Ishikawa (cell line): ENCODE measurements at regions not wholly inside any gene's neighbourhood (a gene's known extent, or its start where the extent isn't known, plus 50 kb on each side); places are given as distances from the start of the nearest gene placed in this dataset.

Experiments used
- CEBPB ChIP-seq: IDR thresholded peaks from 2 replicates; pipeline ENCODE4 v1.6.1; 2012
- CREB1 ChIP-seq: IDR thresholded peaks from 2 replicates; pipeline ENCODE4 v1.6.1; 2012; ENCODE audit warnings: low read depth
- EGR1 ChIP-seq: IDR thresholded peaks from 2 replicates; pipeline ENCODE4 v1.6.1; 2012
- EP300 ChIP-seq: IDR thresholded peaks from 2 replicates; pipeline ENCODE4 v1.6.1; 2012; ENCODE audit warnings: borderline replicate concordance
- FOXM1 ChIP-seq: IDR thresholded peaks from 2 replicates; pipeline ENCODE4 v1.6.1; 2012; ENCODE audit warnings: low read depth, borderline replicate concordance
- NFIC ChIP-seq: IDR thresholded peaks from 2 replicates; pipeline ENCODE4 v1.6.1; 2012
- RAD21 ChIP-seq: IDR thresholded peaks from 2 replicates; pipeline ENCODE4 v1.6.1; 2012; ENCODE audit warnings: low read depth
- REST ChIP-seq: IDR thresholded peaks from 2 replicates; pipeline ENCODE4 v1.6.1; 2012; ENCODE audit warnings: low read depth, mild to moderate bottlenecking
- TAF1 ChIP-seq: IDR thresholded peaks from 2 replicates; pipeline ENCODE4 v1.6.1; 2012; ENCODE audit warnings: low read depth, mild to moderate bottlenecking
- TCF12 ChIP-seq: IDR thresholded peaks from 2 replicates; pipeline ENCODE4 v1.6.1; 2012; ENCODE audit warnings: low read depth
- TEAD4 ChIP-seq: IDR thresholded peaks from 2 replicates; pipeline ENCODE4 v1.6.1; 2012
- YY1 ChIP-seq: IDR thresholded peaks from 2 replicates; pipeline ENCODE4 v1.6.1; 2012; ENCODE audit warnings: low read depth
- ZBTB7A ChIP-seq: IDR thresholded peaks from 2 replicates; pipeline ENCODE4 v1.6.1; 2012; ENCODE audit warnings: low read depth
- TF ChIP-seq, protein P1 (sequence below): IDR thresholded peaks from 2 replicates; pipeline ENCODE4 v1.6.1; 2012
- TF ChIP-seq, protein P2 (sequence below): IDR thresholded peaks from 2 replicates; pipeline ENCODE4 v1.6.1; 2012

- TF ChIP-seq REST, result no peak
- TF ChIP-seq, protein P1, sequence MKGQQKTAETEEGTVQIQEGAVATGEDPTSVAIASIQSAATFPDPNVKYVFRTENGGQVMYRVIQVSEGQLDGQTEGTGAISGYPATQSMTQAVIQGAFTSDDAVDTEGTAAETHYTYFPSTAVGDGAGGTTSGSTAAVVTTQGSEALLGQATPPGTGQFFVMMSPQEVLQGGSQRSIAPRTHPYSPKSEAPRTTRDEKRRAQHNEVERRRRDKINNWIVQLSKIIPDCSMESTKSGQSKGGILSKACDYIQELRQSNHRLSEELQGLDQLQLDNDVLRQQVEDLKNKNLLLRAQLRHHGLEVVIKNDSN, result no peak
- no peak for TF ChIP-seq NFIC
- TF ChIP-seq TAF1, result no peak
- no peak for TF ChIP-seq TEAD4
- TF ChIP-seq ZBTB7A, result no peak
- no peak for TF ChIP-seq RAD21
- no peak for TF ChIP-seq EP300
- TF ChIP-seq YY1, result no peak
- TF ChIP-seq, protein P2, sequence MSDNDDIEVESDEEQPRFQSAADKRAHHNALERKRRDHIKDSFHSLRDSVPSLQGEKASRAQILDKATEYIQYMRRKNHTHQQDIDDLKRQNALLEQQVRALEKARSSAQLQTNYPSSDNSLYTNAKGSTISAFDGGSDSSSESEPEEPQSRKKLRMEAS, result no peak
- no peak for TF ChIP-seq CEBPB
- TF ChIP-seq TCF12, result no peak
- no peak for TF ChIP-seq EGR1
- TF ChIP-seq CREB1, result no peak
- TF ChIP-seq FOXM1, result no peak
Observed at GRCh38 chr5:9722601-9723180, 92.5 kb upstream of the TAS2R1 start.

DNA sequence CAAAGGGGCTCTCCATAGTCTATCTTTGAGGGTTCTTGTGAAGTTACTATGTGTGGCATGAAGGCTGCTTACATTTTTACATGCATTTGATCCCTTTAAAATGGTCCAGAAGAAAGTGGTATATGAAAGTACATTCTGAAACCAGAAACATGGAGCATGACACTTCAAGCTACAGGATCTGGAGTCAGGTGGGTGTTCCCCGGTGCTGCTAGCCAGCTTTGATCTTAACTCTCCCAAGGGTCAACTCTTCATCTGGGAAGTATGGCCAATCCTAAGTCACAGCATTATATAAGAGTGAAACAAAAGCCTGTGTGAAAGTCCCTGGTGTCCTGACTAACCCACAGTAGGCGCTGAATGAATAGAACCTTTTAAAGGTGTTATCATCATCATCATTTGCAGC lies 91.0 kb upstream of the TAS2R1 start:
- TF ChIP-seq YY1 (no peak), TAF1 (no peak), RAD21 (no peak), TEAD4 (no peak), CREB1 (no peak), FOXM1 (no peak), ZBTB7A (no peak), TCF12 (no peak), EP300 (no peak), EGR1 (no peak), NFIC (no peak), REST (no peak), CEBPB (no peak)
- TF ChIP-seq, protein P2, result no peak
- TF ChIP-seq, protein P1, result no peak

- no peak for TF ChIP-seq CREB1
- no peak for TF ChIP-seq NFIC
Observed at GRCh38 chr5:9720361-9720760, 90.2 kb upstream of the TAS2R1 start.

- TF ChIP-seq RAD21 (no peak), CEBPB (no peak), TCF12 (no peak), TAF1 (no peak), NFIC (no peak), REST (no peak), ZBTB7A (no peak), TEAD4 (no peak), CREB1 (no peak), YY1 (no peak), EP300 (no peak), EGR1 (no peak), FOXM1 (no peak)
- TF ChIP-seq, protein P2, result no peak
- TF ChIP-seq, protein P1, result no peak
Observed at GRCh38 chr5:9716838-9717281, 86.7 kb upstream of the TAS2R1 start.
